ENCODE measurements at regions not wholly inside any gene's neighbourhood (a gene's known extent, or its start where the extent isn't known, plus 50 kb on each side); places are given as distances from the start of the nearest gene placed in this dataset.

DNA sequence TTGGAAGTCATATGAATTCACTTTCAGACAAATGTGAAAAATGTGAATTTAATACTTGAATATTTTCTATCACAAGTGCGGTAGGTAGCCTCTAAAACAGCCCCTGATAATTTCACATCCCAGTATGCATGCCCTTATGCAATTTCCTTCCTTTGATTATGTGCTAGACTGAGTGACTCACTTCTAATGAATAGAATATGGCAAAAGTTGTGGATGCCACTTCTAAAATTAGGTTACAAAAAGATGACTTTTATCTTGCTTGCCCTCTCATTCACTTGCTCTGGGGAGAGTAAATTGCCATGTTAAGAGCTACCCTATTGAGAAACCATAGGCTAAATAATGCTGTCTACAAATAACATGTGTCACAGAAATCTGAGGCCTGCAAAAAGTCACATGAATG, 402.5 kb upstream of the PCDH9 start:
- DNase-seq (ENCODE audit: low read depth, low spot score) = no peak
- ChIA-PET CTCF (no interaction called here), SMC1A (ENCODE audit: uncharacterized antibody, unreplicated experiment) (no interaction called here), RAD21 (ENCODE audit: unreplicated experiment) (no interaction called here), POLR2A (no interaction called here)
- no TSS peak for BruUV-seq (replicated peaks)
- Histone ChIP-seq H3K36me3 (ENCODE audit: control insufficient read depth in 2 of 2, insufficient read depth in 2 of 2, low read length in 1 of 2) (no peaks in the 10 kb centered on the region), H3K4me2 (ENCODE audit: control insufficient read depth, insufficient read depth) (no peak overlapping the region), H3K4me1 (ENCODE audit: control insufficient read depth, insufficient read depth, low read length) (no peaks in the 10 kb centered on the region), H3K9ac (ENCODE audit: control insufficient read depth, insufficient read depth, low read length) (no peak overlapping the region), H3K27me3 (replicated peaks in 1 of 2; ENCODE audit: control insufficient read depth in 2 of 2, insufficient read depth in 2 of 2, low read length in 1 of 2) (no peaks in the 10 kb centered on the region), H3K79me2 (ENCODE audit: control insufficient read depth, insufficient read depth, low read length) (no peaks in the 10 kb centered on the region), H3K9me3 (replicated peaks; ENCODE audit: control insufficient read depth, insufficient read depth, low read length) (no peaks in the 10 kb centered on the region), H4K20me1 (ENCODE audit: control insufficient read depth, insufficient read depth) (no peaks in the 10 kb centered on the region), H3K4me3 (no peak overlapping the region), H3K27ac (ENCODE audit: control insufficient read depth, insufficient read depth) (no peak overlapping the region), H2AFZ (ENCODE audit: control insufficient read depth, low read depth, low read length) (no peak overlapping the region)
- WGBS (ENCODE audit: insufficient coverage, insufficient replicate concordance, low lambda C conversion rate, missing lambda C conversion rate) = 52% methylated on average over 1 of the region's 1 CpG
- in situ Hi-C loops (cut with MboI) = no loop called here
- intact Hi-C loops (cut with micrococcal nuclease; ENCODE audit: unreplicated experiment) = no loop called here
- no peak for ATAC-seq
- no peak for FAIRE-seq
- TF ChIP-seq NFYB (IDR thresholded peaks at IDR 0.05; ENCODE audit: insufficient read depth, low read depth, low read length) (no peak), HDGF (IDR thresholded peaks at IDR 0.05) (no peak), ZBED1 (IDR thresholded peaks at IDR 0.05; ENCODE audit: borderline replicate concordance) (no peak), RBBP5 (conservative IDR thresholded peaks at IDR 0.05) (no peak), FOXM1 (IDR thresholded peaks at IDR 0.05; ENCODE audit: low read depth, low read length) (no peak), SRF (IDR thresholded peaks at IDR 0.05; ENCODE audit: low read depth in 2 of 2, low read length in 2 of 2) (no peak), IKZF2 (IDR thresholded peaks at IDR 0.05) (no peak), SP1 (IDR thresholded peaks at IDR 0.05; ENCODE audit: low read depth, low read length) (no peak), EED (IDR thresholded peaks at IDR 0.05; ENCODE audit: low read depth) (no peak), KDM1A (IDR thresholded peaks at IDR 0.05; ENCODE audit: borderline replicate concordance) (no peak)
- TF ChIP-seq, protein P1, sequence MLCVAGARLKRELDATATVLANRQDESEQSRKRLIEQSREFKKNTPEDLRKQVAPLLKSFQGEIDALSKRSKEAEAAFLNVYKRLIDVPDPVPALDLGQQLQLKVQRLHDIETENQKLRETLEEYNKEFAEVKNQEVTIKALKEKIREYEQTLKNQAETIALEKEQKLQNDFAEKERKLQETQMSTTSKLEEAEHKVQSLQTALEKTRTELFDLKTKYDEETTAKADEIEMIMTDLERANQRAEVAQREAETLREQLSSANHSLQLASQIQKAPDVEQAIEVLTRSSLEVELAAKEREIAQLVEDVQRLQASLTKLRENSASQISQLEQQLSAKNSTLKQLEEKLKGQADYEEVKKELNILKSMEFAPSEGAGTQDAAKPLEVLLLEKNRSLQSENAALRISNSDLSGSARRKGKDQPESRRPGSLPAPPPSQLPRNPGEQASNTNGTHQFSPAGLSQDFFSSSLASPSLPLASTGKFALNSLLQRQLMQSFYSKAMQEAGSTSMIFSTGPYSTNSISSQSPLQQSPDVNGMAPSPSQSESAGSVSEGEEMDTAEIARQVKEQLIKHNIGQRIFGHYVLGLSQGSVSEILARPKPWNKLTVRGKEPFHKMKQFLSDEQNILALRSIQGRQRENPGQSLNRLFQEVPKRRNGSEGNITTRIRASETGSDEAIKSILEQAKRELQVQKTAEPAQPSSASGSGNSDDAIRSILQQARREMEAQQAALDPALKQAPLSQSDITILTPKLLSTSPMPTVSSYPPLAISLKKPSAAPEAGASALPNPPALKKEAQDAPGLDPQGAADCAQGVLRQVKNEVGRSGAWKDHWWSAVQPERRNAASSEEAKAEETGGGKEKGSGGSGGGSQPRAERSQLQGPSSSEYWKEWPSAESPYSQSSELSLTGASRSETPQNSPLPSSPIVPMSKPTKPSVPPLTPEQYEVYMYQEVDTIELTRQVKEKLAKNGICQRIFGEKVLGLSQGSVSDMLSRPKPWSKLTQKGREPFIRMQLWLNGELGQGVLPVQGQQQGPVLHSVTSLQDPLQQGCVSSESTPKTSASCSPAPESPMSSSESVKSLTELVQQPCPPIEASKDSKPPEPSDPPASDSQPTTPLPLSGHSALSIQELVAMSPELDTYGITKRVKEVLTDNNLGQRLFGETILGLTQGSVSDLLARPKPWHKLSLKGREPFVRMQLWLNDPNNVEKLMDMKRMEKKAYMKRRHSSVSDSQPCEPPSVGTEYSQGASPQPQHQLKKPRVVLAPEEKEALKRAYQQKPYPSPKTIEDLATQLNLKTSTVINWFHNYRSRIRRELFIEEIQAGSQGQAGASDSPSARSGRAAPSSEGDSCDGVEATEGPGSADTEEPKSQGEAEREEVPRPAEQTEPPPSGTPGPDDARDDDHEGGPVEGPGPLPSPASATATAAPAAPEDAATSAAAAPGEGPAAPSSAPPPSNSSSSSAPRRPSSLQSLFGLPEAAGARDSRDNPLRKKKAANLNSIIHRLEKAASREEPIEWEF (IDR thresholded peaks at IDR 0.05; ENCODE audit: insufficient replicate concordance, low read depth, low read length) = no peak
- TF ChIP-seq, protein P2, sequence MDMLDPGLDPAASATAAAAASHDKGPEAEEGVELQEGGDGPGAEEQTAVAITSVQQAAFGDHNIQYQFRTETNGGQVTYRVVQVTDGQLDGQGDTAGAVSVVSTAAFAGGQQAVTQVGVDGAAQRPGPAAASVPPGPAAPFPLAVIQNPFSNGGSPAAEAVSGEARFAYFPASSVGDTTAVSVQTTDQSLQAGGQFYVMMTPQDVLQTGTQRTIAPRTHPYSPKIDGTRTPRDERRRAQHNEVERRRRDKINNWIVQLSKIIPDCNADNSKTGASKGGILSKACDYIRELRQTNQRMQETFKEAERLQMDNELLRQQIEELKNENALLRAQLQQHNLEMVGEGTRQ (IDR thresholded peaks at IDR 0.05; ENCODE audit: borderline replicate concordance, low read depth, low read length) = no peak
